Body of pancreas (tissue), 4 donors: ENCODE measurements at regions not wholly inside any gene's neighbourhood (a gene's known extent, or its start where the extent isn't known, plus 50 kb on each side); places are given as distances from the start of the nearest gene placed in this dataset.

Experiments used
- CTCF ChIP-seq, 7 experiments: fragments of 450-650 bp in 4 of 7; fragments of 200-600 bp in 3 of 7; sonication (generic) in 3 of 7; IDR thresholded peaks; one replicate each; pipeline ENCODE4 v1.5.1; 2016 to 2019; ENCODE audit warnings: antibody characterized with exemption in 7 of 7
- POLR2A ChIP-seq, 3 donors: fragments of 450-650 bp; IDR thresholded peaks; one replicate each; pipeline ENCODE4 v1.6.1; 2016; ENCODE audit warnings: antibody characterized with exemption in 3 of 3, mild to moderate bottlenecking in 2 of 3

GRCh38 chr12:127957001-127957660, 309.8 kb upstream of the TMEM132C start:
- TF ChIP-seq CTCF (IDR thresholded peaks at IDR 0.05) (no peak), POLR2A (IDR thresholded peaks at IDR 0.05) (no peak)
